ENCODE measurements at regions not wholly inside any gene's neighbourhood (a gene's known extent, or its start where the extent isn't known, plus 50 kb on each side); places are given as distances from the start of the nearest gene placed in this dataset.

- H3K4me3 ChIP-seq: no peak overlapping the region
Measured at GRCh38 chr2:9753665-9754531, 89.4 kb upstream of the TAF1B start.

GRCh38 chr2:9754532-9754887 lies 88.8 kb upstream of the TAF1B start:
- TF ChIP-seq POLR2A (IDR thresholded peaks at IDR 0.05) (no peak), CTCF (IDR thresholded peaks at IDR 0.05) (no peak)
- intact Hi-C loops (cut with DNase I; ENCODE audit: low total_unique reads): no loop called here
- Histone ChIP-seq H3K36me3 (no peaks in the 10 kb centered on the region), H3K27ac (no peak overlapping the region), H3K9me3 (no peaks in the 10 kb centered on the region), H3K4me1 (no peaks in the 10 kb centered on the region), H3K27me3 (no peaks in the 10 kb centered on the region), H3K4me3 (no peak overlapping the region)
- no peak for DNase-seq

More at GRCh38 chr2:9753665-9754531, 89.4 kb upstream of the TAF1B start:
- Histone ChIP-seq H3K27me3 (no peaks in the 10 kb centered on the region), H3K4me1 (no peaks in the 10 kb centered on the region), H3K36me3 (no peaks in the 10 kb centered on the region), H3K9me3 (no peaks in the 10 kb centered on the region), H3K27ac (no peak overlapping the region)
- intact Hi-C loops (cut with DNase I; ENCODE audit: low total_unique reads): no loop called here
- no peak for DNase-seq
- TF ChIP-seq POLR2A (IDR thresholded peaks at IDR 0.05) (no peak), CTCF (IDR thresholded peaks at IDR 0.05) (no peak)

GRCh38 chr2:9755008-9755407 lies 88.3 kb upstream of the TAF1B start:
- no peaks in the 10 kb centered on the region for H3K9me3 ChIP-seq
- intact Hi-C loops (cut with DNase I; ENCODE audit: low total_unique reads): no loop called here
- TF ChIP-seq POLR2A (IDR thresholded peaks at IDR 0.05): no peak
- TF ChIP-seq CTCF (IDR thresholded peaks at IDR 0.05): no peak
- H3K4me1 ChIP-seq: no peaks in the 10 kb centered on the region
- no peaks in the 10 kb centered on the region for H3K36me3 ChIP-seq
- no peak overlapping the region for H3K4me3 ChIP-seq
- no peak for DNase-seq
- H3K27me3 ChIP-seq: no peaks in the 10 kb centered on the region
- no peak overlapping the region for H3K27ac ChIP-seq

GRCh38 chr2:9755638-9756037 lies 87.6 kb upstream of the TAF1B start:
- no peak for DNase-seq
- Histone ChIP-seq H3K4me3 (no peak overlapping the region), H3K36me3 (no peaks in the 10 kb centered on the region), H3K9me3 (no peaks in the 10 kb centered on the region), H3K27ac (no peak overlapping the region), H3K27me3 (no peaks in the 10 kb centered on the region), H3K4me1 (no peaks in the 10 kb centered on the region)
- TF ChIP-seq CTCF (IDR thresholded peaks at IDR 0.05): no peak
- no peak for TF ChIP-seq POLR2A (IDR thresholded peaks at IDR 0.05)
- intact Hi-C loops (cut with DNase I; ENCODE audit: low total_unique reads): no loop called here

- intact Hi-C loops (cut with DNase I; ENCODE audit: low total_unique reads): no loop called here
- Histone ChIP-seq H3K36me3 (no peaks in the 10 kb centered on the region), H3K27me3 (no peaks in the 10 kb centered on the region), H3K27ac (no peak overlapping the region), H3K4me3 (no peak overlapping the region), H3K9me3 (no peaks in the 10 kb centered on the region), H3K4me1 (no peaks in the 10 kb centered on the region)
- no peak for DNase-seq
- TF ChIP-seq CTCF (IDR thresholded peaks at IDR 0.05): no peak
- no peak for TF ChIP-seq POLR2A (IDR thresholded peaks at IDR 0.05)
Measured at GRCh38 chr2:9756692-9757250, 86.5 kb upstream of the TAF1B start.
